Hepatocyte (in vitro differentiated cells): ENCODE measurements at regions not wholly inside any gene's neighbourhood (a gene's known extent, or its start where the extent isn't known, plus 50 kb on each side); places are given as distances from the start of the nearest gene placed in this dataset.

ENCODE experiments used
- EZH2 ChIP-seq: fragments of 200-600 bp; sonication (generic); IDR thresholded peaks from 2 replicates; pipeline ENCODE4 v1.6.1; 2016; ENCODE audit warnings: antibody characterized with exemption, mild to moderate bottlenecking, borderline replicate concordance
- EZH2phosphoT487 ChIP-seq: fragments of 200-600 bp; sonication (generic); IDR thresholded peaks from one replicate; pipeline ENCODE4 v1.6.1; 2018; ENCODE audit warnings: antibody characterized with exemption, mild to moderate bottlenecking, low read depth, moderate library complexity; ENCODE audit not compliant: unreplicated experiment, severe bottlenecking
- TF ChIP-seq, protein P1 (sequence below): fragments of 200-600 bp; sonication (generic); IDR thresholded peaks from 2 replicates; pipeline ENCODE4 v1.5.1; 2016; ENCODE audit warnings: antibody characterized with exemption, mild to moderate bottlenecking; ENCODE audit not compliant: poor library complexity

GRCh38 chr1:178652506-178653490, 72.2 kb upstream of the RALGPS2 start:
- TF ChIP-seq, protein P1, sequence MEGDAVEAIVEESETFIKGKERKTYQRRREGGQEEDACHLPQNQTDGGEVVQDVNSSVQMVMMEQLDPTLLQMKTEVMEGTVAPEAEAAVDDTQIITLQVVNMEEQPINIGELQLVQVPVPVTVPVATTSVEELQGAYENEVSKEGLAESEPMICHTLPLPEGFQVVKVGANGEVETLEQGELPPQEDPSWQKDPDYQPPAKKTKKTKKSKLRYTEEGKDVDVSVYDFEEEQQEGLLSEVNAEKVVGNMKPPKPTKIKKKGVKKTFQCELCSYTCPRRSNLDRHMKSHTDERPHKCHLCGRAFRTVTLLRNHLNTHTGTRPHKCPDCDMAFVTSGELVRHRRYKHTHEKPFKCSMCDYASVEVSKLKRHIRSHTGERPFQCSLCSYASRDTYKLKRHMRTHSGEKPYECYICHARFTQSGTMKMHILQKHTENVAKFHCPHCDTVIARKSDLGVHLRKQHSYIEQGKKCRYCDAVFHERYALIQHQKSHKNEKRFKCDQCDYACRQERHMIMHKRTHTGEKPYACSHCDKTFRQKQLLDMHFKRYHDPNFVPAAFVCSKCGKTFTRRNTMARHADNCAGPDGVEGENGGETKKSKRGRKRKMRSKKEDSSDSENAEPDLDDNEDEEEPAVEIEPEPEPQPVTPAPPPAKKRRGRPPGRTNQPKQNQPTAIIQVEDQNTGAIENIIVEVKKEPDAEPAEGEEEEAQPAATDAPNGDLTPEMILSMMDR: no peak
- TF ChIP-seq EZH2 (no peak), EZH2phosphoT487 (no peak)
